Keratinocyte (primary cell): ENCODE measurements at regions not wholly inside any gene's neighbourhood (a gene's known extent, or its start where the extent isn't known, plus 50 kb on each side); places are given as distances from the start of the nearest gene placed in this dataset.

ENCODE experiments used
- DNase-seq: peaks from one replicate; pipeline ENCODE4 v3.0.0-alpha.2; 2011; ENCODE audit warnings: low read depth, missing footprints, low spot score
- FAIRE-seq: peaks from 2 replicates; lab custom pipeline; 2011; peaks lifted over from hg19 to GRCh38; lab: Jason Lieb, UNC
- H2AFZ ChIP-seq: 2 replicates; pipeline ENCODE4 v1.6.0; 2012; ENCODE audit warnings: low read length, control low read depth, inconsistent platforms; ENCODE audit not compliant: control insufficient read depth
- H3K27ac ChIP-seq: 2 replicates; pipeline ENCODE4 v1.5.1; 2011; ENCODE audit warnings: low read length; ENCODE audit not compliant: control insufficient read depth, insufficient read depth
- H3K27me3 ChIP-seq: 3 replicates; pipeline ENCODE4 v1.6.0; 2011; ENCODE audit warnings: low read length; ENCODE audit not compliant: control insufficient read depth, insufficient read depth; ENCODE audit errors: extremely low read depth
- H3K36me3 ChIP-seq, 2 experiments: 2 replicates in 1 of 2; 3 replicates in 1 of 2; pipeline ENCODE4 v1.5.1; 2011; ENCODE audit warnings: low read length in 2 of 2, mild to moderate bottlenecking in 1 of 2; ENCODE audit not compliant: control insufficient read depth in 2 of 2, insufficient read depth in 2 of 2; ENCODE audit errors: extremely low read depth in 1 of 2
- H3K4me1 ChIP-seq: 3 replicates; pipeline ENCODE4 v1.5.1; 2011; ENCODE audit warnings: low read length; ENCODE audit not compliant: control insufficient read depth, insufficient read depth; ENCODE audit errors: extremely low read depth
- H3K4me2 ChIP-seq: 3 replicates; pipeline ENCODE4 v1.6.0; 2011; ENCODE audit warnings: low read depth, low read length; ENCODE audit not compliant: control insufficient read depth, insufficient read depth; ENCODE audit errors: extremely low read depth
- H3K4me3 ChIP-seq, 3 experiments: fragments of 200-600 bp in 1 of 3; sonication (generic) in 1 of 3; 2 replicates in 2 of 3; 3 replicates in 1 of 3; pipeline ENCODE4 v1.5.1; 2011 to 2016; ENCODE audit warnings: low read length in 3 of 3, mild to moderate bottlenecking in 3 of 3, control low read depth in 2 of 3, inconsistent platforms in 1 of 3, low read depth in 1 of 3, mixed read lengths in 1 of 3, mixed run types in 1 of 3, moderate library complexity in 1 of 3; ENCODE audit not compliant: control insufficient read depth in 2 of 3, insufficient read depth in 2 of 3; ENCODE audit errors: extremely low read depth in 1 of 3
- H3K79me2 ChIP-seq: 2 replicates; pipeline ENCODE4 v1.6.0; 2012; ENCODE audit warnings: low read length; ENCODE audit not compliant: control insufficient read depth, insufficient read depth
- H3K9ac ChIP-seq: 3 replicates; pipeline ENCODE4 v1.6.0; 2011; ENCODE audit warnings: low read length; ENCODE audit not compliant: control insufficient read depth, insufficient read depth; ENCODE audit errors: extremely low read depth
- H3K9me1 ChIP-seq: 3 replicates; pipeline ENCODE4 v1.6.0; 2011; ENCODE audit warnings: low read length; ENCODE audit not compliant: control insufficient read depth, insufficient read depth; ENCODE audit errors: extremely low read depth
- H3K9me3 ChIP-seq: 2 replicates; pipeline ENCODE4 v1.5.1; 2012; ENCODE audit warnings: low read depth, low read length; ENCODE audit not compliant: control insufficient read depth
- H4K20me1 ChIP-seq: 3 replicates; pipeline ENCODE4 v1.6.0; 2011; ENCODE audit warnings: low read length; ENCODE audit not compliant: control insufficient read depth, insufficient read depth; ENCODE audit errors: extremely low read depth
- CTCF ChIP-seq, 3 experiments: IDR thresholded peaks in 1 of 3; conservative IDR thresholded peaks in 1 of 3; optimal IDR thresholded peaks in 1 of 3; 2 replicates in 2 of 3; 3 replicates in 1 of 3; pipeline versions ENCODE3 to v1.5.1; 2011; ENCODE audit warnings: low read length in 3 of 3, mild to moderate bottlenecking in 3 of 3, moderate library complexity in 2 of 3, control low read depth in 1 of 3, inconsistent platforms in 1 of 3; ENCODE audit not compliant: insufficient read depth in 2 of 3; ENCODE audit errors: extremely low read depth in 1 of 3
- EZH2 ChIP-seq: IDR thresholded peaks from one replicate; pipeline ENCODE4 v1.6.1; 2012; ENCODE audit warnings: inconsistent platforms, mild to moderate bottlenecking, low read length, moderate library complexity
- dilution Hi-C: fragments of 300-500 bp; cut with MboI; formaldehyde crosslinking; loops from one replicate; pipeline ENCODE4 v1.7.0; 2020; ENCODE audit warnings: low sequenced_read_pairs; ENCODE audit not compliant: extremely low pct_ligation_motif_present

DNA sequence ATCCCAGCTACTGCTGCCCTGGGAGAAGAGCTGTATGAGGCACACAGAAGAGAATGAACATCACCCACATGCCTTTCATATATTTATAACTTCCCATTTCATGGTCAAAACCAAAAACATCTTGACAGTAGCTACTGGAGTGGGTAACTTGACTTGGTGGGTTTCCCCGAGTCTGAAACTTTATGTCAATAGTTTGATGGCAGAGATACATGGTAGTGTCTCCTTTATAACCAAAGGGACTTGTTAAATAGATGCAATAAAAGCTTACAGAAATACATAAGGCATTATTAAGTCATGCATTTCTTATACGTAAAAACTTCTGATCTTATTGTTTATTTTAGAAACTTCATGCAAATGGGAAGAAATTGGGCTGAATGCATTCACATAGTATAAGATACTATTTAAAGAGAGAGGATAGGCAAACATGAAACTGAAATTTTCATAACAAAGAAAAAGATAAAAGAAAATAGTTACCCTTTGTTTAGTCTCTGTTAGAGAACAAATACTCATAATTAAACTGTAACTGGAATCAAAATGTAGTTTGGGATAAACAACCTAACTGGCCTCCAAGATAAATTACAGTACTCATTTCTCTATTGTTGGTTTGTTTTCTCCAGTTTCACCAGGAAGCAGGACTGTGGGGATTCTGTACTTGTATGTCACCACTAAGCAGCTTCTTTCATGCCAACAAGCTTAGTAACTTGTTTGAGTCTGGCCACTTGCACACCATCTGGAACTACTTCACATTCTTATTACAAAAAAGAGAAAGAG lies 459.3 kb upstream of the MEF2C start:
- Histone ChIP-seq H3K79me2 (no peaks in the 10 kb centered on the region), H2AFZ (no peak overlapping the region), H3K9me1 (no peaks in the 10 kb centered on the region), H3K27me3 (no peaks in the 10 kb centered on the region), H3K9me3 (no peaks in the 10 kb centered on the region), H3K4me3 (no peak overlapping the region), H3K36me3 (no peaks in the 10 kb centered on the region), H3K9ac (no peak overlapping the region), H3K4me1 (peaks cover 4% of the 10 kb centered on the region), H3K4me2 (no peak overlapping the region), H3K27ac (no peak overlapping the region), H4K20me1 (no peaks in the 10 kb centered on the region)
- DNase-seq (no peak), FAIRE-seq (no peak)
- dilution Hi-C loops = loop anchor here (25.0 kb wide), 1 partner anchor 605 kb away; no protein-coding TSS in a partner anchor
- no peak for TF ChIP-seq CTCF (optimal IDR thresholded peaks at IDR 0.05 in 1 of 3, IDR thresholded peaks at IDR 0.05 in 1 of 3, conservative IDR thresholded peaks at IDR 0.05 in 1 of 3; ENCODE audit: extremely low read depth in 1 of 3, insufficient read depth in 2 of 3, low read length in 3 of 3)
- no peak for TF ChIP-seq EZH2

GRCh38 chr5:89338935-89339334 lies 456.0 kb upstream of the MEF2C start:
- Histone ChIP-seq H3K9me3 (no peaks in the 10 kb centered on the region), H3K36me3 (no peaks in the 10 kb centered on the region), H3K27ac (no peak overlapping the region), H3K4me2 (no peak overlapping the region), H3K79me2 (no peaks in the 10 kb centered on the region), H3K9me1 (no peaks in the 10 kb centered on the region), H4K20me1 (no peaks in the 10 kb centered on the region), H3K4me1 (peaks cover 4% of the 10 kb centered on the region), H3K4me3 (no peak overlapping the region), H3K27me3 (no peaks in the 10 kb centered on the region), H2AFZ (no peak overlapping the region), H3K9ac (no peak overlapping the region)
- FAIRE-seq (no peak), DNase-seq (no peak)
- dilution Hi-C loops = loop anchor here (25.0 kb wide), 1 partner anchor 602 kb away; no protein-coding TSS in a partner anchor
- TF ChIP-seq CTCF (optimal IDR thresholded peaks at IDR 0.05 in 1 of 3, IDR thresholded peaks at IDR 0.05 in 1 of 3, conservative IDR thresholded peaks at IDR 0.05 in 1 of 3; ENCODE audit: extremely low read depth in 1 of 3, insufficient read depth in 2 of 3, low read length in 3 of 3) = no peak
- TF ChIP-seq EZH2 = no peak
